B cell (primary cell): ENCODE measurements at regions not wholly inside any gene's neighbourhood (a gene's known extent, or its start where the extent isn't known, plus 50 kb on each side); places are given as distances from the start of the nearest gene placed in this dataset.
"Not testable (repeated sequence)": the region's sequence is repeated elsewhere in the genome, so short reads cannot be mapped to it uniquely, and the experiment has no call there.

Experiments
- ATAC-seq: fragments of 200-7000 bp; cut with Tn5 transposase; one replicate; pipeline ENCODE4 v1.10.0; 2021; ENCODE audit warnings: low read depth, mild to moderate bottlenecking, moderate number of reproducible peaks, moderate library complexity
- CTCF ChIA-PET: fragments of 350-600 bp; sonication (Branson Sonifier 250); formaldehyde crosslinking; loops from one replicate; lab custom pipeline; 2021; ENCODE audit warnings: antibody characterized with exemption, inconsistent platforms; lab: Charles Lee
- POLR2A ChIA-PET: fragments of 350-600 bp; sonication (Branson Sonifier 250); formaldehyde crosslinking; loops from one replicate; lab custom pipeline; 2021; ENCODE audit warnings: antibody characterized with exemption; lab: Charles Lee
- DNase-seq: peaks from one replicate; pipeline ENCODE4 v3.0.0; 2013
- H2AFZ ChIP-seq: 2 replicates; pipeline ENCODE4 v1.6.1; 2012; ENCODE audit warnings: mild to moderate bottlenecking, low read depth, low read length; ENCODE audit not compliant: insufficient read depth, poor library complexity, severe bottlenecking
- H3K27ac ChIP-seq, 2 donors: 1 replicate in 1 of 2; 2 replicates in 1 of 2; pipeline ENCODE4 v1.5.1; 2012 to 2013; ENCODE audit warnings: low read length in 2 of 2, mild to moderate bottlenecking in 2 of 2, moderate library complexity in 1 of 2
- H3K27me3 ChIP-seq, 4 experiments: fragments of 200-600 bp in 1 of 4; sonication (generic) in 1 of 4; replicated peaks in 1 of 4; 1 replicate in 2 of 4; 2 replicates in 2 of 4; pipeline versions ENCODE4 v1.6.1 to v1.7.0; 2013 to 2016; ENCODE audit warnings: low read length in 3 of 4, mild to moderate bottlenecking in 2 of 4, mixed read lengths in 1 of 4, moderate library complexity in 1 of 4; ENCODE audit not compliant: insufficient read depth in 4 of 4, control insufficient read depth in 3 of 4; ENCODE audit errors: control extremely low read depth in 1 of 4
- H3K36me3 ChIP-seq, 2 experiments: replicated peaks in 1 of 2; 1 replicate in 1 of 2; 2 replicates in 1 of 2; pipeline versions ENCODE4 v1.6.1 to v1.7.1; 2013; ENCODE audit warnings: low read length in 1 of 2; ENCODE audit not compliant: insufficient read depth in 2 of 2, control insufficient read depth in 1 of 2; ENCODE audit errors: control extremely low read depth in 1 of 2, extremely low read depth in 1 of 2
- H3K4me1 ChIP-seq, 2 donors: fragments of 200-600 bp in 1 of 2; sonication (generic) in 1 of 2; 1 replicate in 1 of 2; 2 replicates in 1 of 2; pipeline versions ENCODE4 v1.5.1 to v1.6.1; 2013 to 2017; ENCODE audit warnings: low read length in 2 of 2; ENCODE audit not compliant: control insufficient read depth in 2 of 2, insufficient read depth in 2 of 2
- H3K4me2 ChIP-seq: replicated peaks from 2 replicates; pipeline ENCODE3; 2012; ENCODE audit warnings: mild to moderate bottlenecking, low read depth, low read length; ENCODE audit not compliant: poor library complexity, severe bottlenecking
- H3K4me3 ChIP-seq, 5 experiments: fragments of 200-600 bp in 1 of 5; sonication (generic) in 1 of 5; 1 replicate in 3 of 5; 2 replicates in 2 of 5; pipeline versions ENCODE4 v1.5.1 to v1.7.0; 2011 to 2016; ENCODE audit warnings: low read length in 4 of 5, mild to moderate bottlenecking in 4 of 5, low read depth in 2 of 5, control low read depth in 1 of 5, moderate library complexity in 1 of 5; ENCODE audit not compliant: insufficient read depth in 1 of 5; ENCODE audit errors: control extremely low read depth in 1 of 5, extremely low read depth in 1 of 5
- H3K79me2 ChIP-seq: fragments of 200-600 bp; sonication (generic); one replicate; pipeline ENCODE4 v1.6.0; 2016; ENCODE audit warnings: low read length; ENCODE audit not compliant: control insufficient read depth, insufficient read depth
- H3K9ac ChIP-seq: fragments of 200-600 bp; sonication (generic); 2 replicates; pipeline ENCODE4 v1.6.1; 2017; ENCODE audit warnings: mild to moderate bottlenecking, low read length, moderate library complexity
- H3K9me3 ChIP-seq, 3 donors: one replicate each; pipeline versions ENCODE4 v1.6.1 to v1.7.1; 2013; ENCODE audit warnings: low read length in 2 of 3; ENCODE audit not compliant: control insufficient read depth in 2 of 3, insufficient read depth in 1 of 3; ENCODE audit errors: control extremely low read depth in 1 of 3
- H4K20me1 ChIP-seq: 2 replicates; pipeline ENCODE4 v1.6.0; 2012; ENCODE audit warnings: mild to moderate bottlenecking, low read length; ENCODE audit not compliant: insufficient read depth, control insufficient read depth, poor library complexity, severe bottlenecking
- H3K27ac Mint-ChIP-seq: one replicate; pipeline ENCODE4 v1.8.0; 2021; ENCODE audit warnings: mixed read lengths
- H3K27me3 Mint-ChIP-seq: one replicate; pipeline ENCODE4 v1.8.0; 2021; ENCODE audit warnings: mixed read lengths
- H3K4me1 Mint-ChIP-seq: one replicate; pipeline ENCODE4 v1.8.0; 2021; ENCODE audit warnings: mixed read lengths
- H3K4me3 Mint-ChIP-seq: one replicate; pipeline ENCODE4 v1.8.0; 2021; ENCODE audit warnings: mixed read lengths
- H3K9me3 Mint-ChIP-seq: one replicate; pipeline ENCODE4 v1.8.0; 2022; ENCODE audit warnings: mixed read lengths; ENCODE audit not compliant: insufficient read depth
- CTCF ChIP-seq: fragments of 200-600 bp; IDR thresholded peaks from one replicate; pipeline ENCODE4 v1.8.0; 2022; ENCODE audit warnings: antibody characterized with exemption, mild to moderate bottlenecking
- EZH2 ChIP-seq: IDR thresholded peaks from 2 replicates; pipeline ENCODE4 v1.6.1; 2012; ENCODE audit warnings: borderline replicate concordance, low read depth, mild to moderate bottlenecking, moderate library complexity, low read length; ENCODE audit not compliant: insufficient read depth, poor library complexity, severe bottlenecking
- WGBS: methylation state at CpG from one replicate; pipeline ENCODE4 v1.1.5; 2013; ENCODE audit warnings: missing lambda C conversion rate; ENCODE audit not compliant: insufficient coverage; 5-methylcytosine and 5-hydroxymethylcytosine counted together
- intact Hi-C: fragments of 100-400 bp; cut with micrococcal nuclease; formaldehyde crosslinking; loops from one replicate; pipeline ENCODE4 v1.10.0; 2022

- POLR2A ChIA-PET, H3K4me1 Mint-ChIP-seq, H3K9ac ChIP-seq, H3K36me3 ChIP-seq, H3K27ac Mint-ChIP-seq, H3K4me3 ChIP-seq, H4K20me1 ChIP-seq, H3K4me1 ChIP-seq, DNase-seq, H3K4me3 Mint-ChIP-seq, H2AFZ ChIP-seq, H3K79me2 ChIP-seq, intact Hi-C loops, ATAC-seq, H3K27me3 ChIP-seq, H3K27ac ChIP-seq, H3K9me3 Mint-ChIP-seq, H3K27me3 Mint-ChIP-seq, H3K4me2 ChIP-seq, CTCF ChIA-PET: not testable (repeated sequence)
- WGBS, result 89% methylated on average over 6 of the region's 6 CpGs
- peaks cover 0 to 12% (median 0%) of the 10 kb centered on the region in 3 donors for H3K9me3 ChIP-seq
These were observed 362.2 kb downstream of the GJA1 start for GRCh38 chr6:121797598-121797997.

- H3K4me3 ChIP-seq, H3K27ac Mint-ChIP-seq, H3K4me1 ChIP-seq, ATAC-seq, H3K27me3 ChIP-seq, CTCF ChIA-PET, H3K79me2 ChIP-seq, POLR2A ChIA-PET, H3K27me3 Mint-ChIP-seq, H2AFZ ChIP-seq, DNase-seq, H3K4me3 Mint-ChIP-seq, H3K36me3 ChIP-seq, H3K27ac ChIP-seq, H3K4me1 Mint-ChIP-seq, H3K9ac ChIP-seq, H4K20me1 ChIP-seq, H3K4me2 ChIP-seq, intact Hi-C loops, H3K9me3 Mint-ChIP-seq: not testable (repeated sequence)
- H3K9me3 ChIP-seq, result peaks cover 0 to 12% (median 0%) of the 10 kb centered on the region in 3 donors
- no CpG with 5 or more reads among the region's 1 CpG for WGBS
These were observed 362.7 kb downstream of the GJA1 start for GRCh38 chr6:121798126-121798525.

GRCh38 chr6:121799574-121799973, 364.1 kb downstream of the GJA1 start:
- TF ChIP-seq CTCF (no peak), EZH2 (no peak)
- intact Hi-C loops, result no loop called here
- no peak overlapping the region for H3K27ac Mint-ChIP-seq
- no peaks in the 10 kb centered on the region for H3K27me3 Mint-ChIP-seq
- Histone ChIP-seq H3K36me3 (no peaks in the 10 kb centered on the region), H3K27me3 (no peaks in the 10 kb centered on the region), H3K79me2 (no peaks in the 10 kb centered on the region), H3K9me3 (peaks cover 0 to 12% (median 0%) of the 10 kb centered on the region in 3 donors), H3K27ac (no peak overlapping the region), H3K9ac (no peak overlapping the region), H2AFZ (no peak overlapping the region), H3K4me1 (no peaks in the 10 kb centered on the region), H3K4me3 (no peak overlapping the region), H3K4me2 (no peak overlapping the region), H4K20me1 (no peaks in the 10 kb centered on the region)
- no peak overlapping the region for H3K4me3 Mint-ChIP-seq
- H3K9me3 Mint-ChIP-seq, result peaks cover 10% of the 10 kb centered on the region
- POLR2A ChIA-PET, result no interaction called here
- ATAC-seq (no peak), DNase-seq (no peak)
- no peaks in the 10 kb centered on the region for H3K4me1 Mint-ChIP-seq
- CTCF ChIA-PET, result no interaction called here
